Loucy (cell line): ENCODE measurements at regions not wholly inside any gene's neighbourhood (a gene's known extent, or its start where the extent isn't known, plus 50 kb on each side); places are given as distances from the start of the nearest gene placed in this dataset.

Experiments used
- EZH2phosphoT487 ChIP-seq: fragments of 200-600 bp; IDR thresholded peaks from 2 replicates; pipeline ENCODE4 v1.6.1; 2018; ENCODE audit warnings: antibody characterized with exemption, mild to moderate bottlenecking, moderate library complexity, borderline replicate concordance
- TF ChIP-seq, protein P1 (sequence below): fragments of 200-600 bp; sonication (generic); conservative IDR thresholded peaks from 2 replicates; pipeline ENCODE4 v1.5.1; 2014; ENCODE audit warnings: mild to moderate bottlenecking, antibody characterized with exemption, low read length

DNA sequence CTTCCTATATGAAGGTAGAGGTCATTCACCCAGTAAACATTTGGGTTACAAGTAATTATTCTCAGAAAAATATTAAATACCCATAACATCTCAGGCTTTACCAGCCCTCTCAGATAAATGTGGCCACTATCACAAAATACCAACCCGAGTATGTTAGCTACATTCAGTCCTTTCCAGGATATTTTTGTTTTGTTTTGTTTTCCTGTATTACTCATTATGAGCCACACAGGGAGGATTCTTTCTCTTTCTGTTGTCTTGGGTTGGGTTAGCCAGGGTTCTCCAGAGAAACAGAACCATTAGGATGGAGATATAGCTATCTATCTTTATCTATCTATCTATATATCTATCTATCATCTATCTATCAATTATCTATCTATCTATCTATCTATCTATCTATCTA lies 947.6 kb upstream of the MDGA2 start:
- TF ChIP-seq, protein P1, sequence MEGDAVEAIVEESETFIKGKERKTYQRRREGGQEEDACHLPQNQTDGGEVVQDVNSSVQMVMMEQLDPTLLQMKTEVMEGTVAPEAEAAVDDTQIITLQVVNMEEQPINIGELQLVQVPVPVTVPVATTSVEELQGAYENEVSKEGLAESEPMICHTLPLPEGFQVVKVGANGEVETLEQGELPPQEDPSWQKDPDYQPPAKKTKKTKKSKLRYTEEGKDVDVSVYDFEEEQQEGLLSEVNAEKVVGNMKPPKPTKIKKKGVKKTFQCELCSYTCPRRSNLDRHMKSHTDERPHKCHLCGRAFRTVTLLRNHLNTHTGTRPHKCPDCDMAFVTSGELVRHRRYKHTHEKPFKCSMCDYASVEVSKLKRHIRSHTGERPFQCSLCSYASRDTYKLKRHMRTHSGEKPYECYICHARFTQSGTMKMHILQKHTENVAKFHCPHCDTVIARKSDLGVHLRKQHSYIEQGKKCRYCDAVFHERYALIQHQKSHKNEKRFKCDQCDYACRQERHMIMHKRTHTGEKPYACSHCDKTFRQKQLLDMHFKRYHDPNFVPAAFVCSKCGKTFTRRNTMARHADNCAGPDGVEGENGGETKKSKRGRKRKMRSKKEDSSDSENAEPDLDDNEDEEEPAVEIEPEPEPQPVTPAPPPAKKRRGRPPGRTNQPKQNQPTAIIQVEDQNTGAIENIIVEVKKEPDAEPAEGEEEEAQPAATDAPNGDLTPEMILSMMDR = no peak
- TF ChIP-seq EZH2phosphoT487 = no peak
